AML-193 (cell line): ENCODE measurements at regions not wholly inside any gene's neighbourhood (a gene's known extent, or its start where the extent isn't known, plus 50 kb on each side); places are given as distances from the start of the nearest gene placed in this dataset.
"Not testable (repeated sequence)": the region's sequence is repeated elsewhere in the genome, so short reads cannot be mapped to it uniquely, and the experiment has no call there.

ENCODE experiments used
- DNase-seq, 2 experiments: peaks; one replicate each; lab custom pipeline; 2025; lab: John Stamatoyannopoulos, UW

GRCh38 chrX:37904833-37905232 is 57.5 kb upstream of the DYNLT3 start:
- DNase-seq = no peak

DNA sequence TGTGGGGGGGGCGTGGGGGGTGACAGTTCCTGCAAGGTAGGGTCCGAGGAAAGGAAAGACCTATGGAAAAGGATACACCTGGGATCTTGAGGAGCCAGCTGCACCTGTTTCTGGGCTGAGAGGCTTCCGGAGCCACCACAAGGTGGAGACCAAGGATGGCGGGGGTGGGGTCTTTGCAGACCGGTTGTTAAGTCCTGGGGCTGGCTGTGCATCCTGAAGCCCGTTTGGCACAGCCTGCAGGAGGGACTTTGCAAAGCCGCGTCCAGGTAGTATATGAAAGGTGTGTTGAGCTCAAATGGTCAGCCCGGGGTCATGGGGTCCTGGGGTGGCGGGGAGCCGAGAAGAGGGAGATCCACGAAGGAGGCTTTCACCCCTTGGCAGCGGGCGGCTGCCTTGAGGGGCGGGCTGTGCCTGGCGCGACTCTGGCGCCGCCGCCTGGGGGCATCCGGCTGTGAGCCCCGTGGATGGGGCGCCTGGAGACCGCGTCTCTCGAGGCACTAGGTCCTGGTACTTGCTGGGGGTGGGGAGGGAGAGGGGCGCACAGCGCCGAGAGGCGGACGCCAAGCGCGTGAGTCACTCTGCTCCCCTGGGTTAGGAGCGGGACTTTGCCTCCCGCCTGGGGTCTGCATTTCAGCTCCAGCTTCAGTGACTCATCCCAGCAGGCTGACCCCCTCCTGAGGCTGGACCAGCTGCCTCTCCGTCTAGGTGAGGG is 58.2 kb upstream of the DYNLT3 start:
- no peak for DNase-seq

- no peak for DNase-seq
These were observed 59.0 kb upstream of the DYNLT3 start for GRCh38 chrX:37906357-37906756.

DNA sequence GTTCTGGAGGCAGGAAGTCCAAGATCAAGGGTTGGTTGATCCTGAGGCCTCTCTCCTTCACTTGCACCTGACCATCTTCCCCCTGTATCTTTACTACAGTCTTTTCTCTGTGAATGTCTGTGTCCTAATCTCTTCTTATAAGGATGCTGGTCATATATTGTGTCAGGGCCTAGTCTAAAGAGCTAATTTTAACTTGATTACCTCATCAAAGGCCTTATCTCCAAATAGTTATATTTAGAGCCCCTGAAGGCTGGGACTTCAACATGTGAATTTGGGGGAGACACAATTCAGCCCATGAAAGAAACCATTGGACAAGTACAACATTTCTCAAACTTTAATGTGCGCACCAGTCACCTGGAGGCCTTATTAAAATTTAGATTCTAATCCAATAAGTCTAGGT is 62.8 kb upstream of the DYNLT3 start:
- no peak for DNase-seq

DNA sequence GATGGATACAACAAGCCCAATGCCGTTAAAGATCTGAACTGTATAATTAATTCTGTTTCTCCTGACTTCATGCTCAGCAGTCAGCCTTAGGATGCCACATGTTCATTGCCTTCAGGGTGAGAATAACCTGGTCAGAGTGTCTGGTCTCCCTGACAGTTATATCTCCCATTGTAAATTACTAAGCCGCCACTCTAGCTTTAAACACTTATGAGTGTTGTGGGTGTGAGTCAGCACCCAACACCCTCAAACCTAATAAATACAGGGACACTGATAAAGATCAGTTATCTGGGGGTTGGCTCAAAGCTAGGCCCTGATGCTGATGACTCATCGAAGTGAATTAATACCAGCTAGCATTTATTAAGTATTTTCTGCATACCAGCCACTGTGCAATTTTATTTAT is 64.9 kb upstream of the DYNLT3 start:
- DNase-seq = no peak

GRCh38 chrX:37912777-37913176 is 65.4 kb upstream of the DYNLT3 start:
- no peak for DNase-seq

- DNase-seq = no peak
These were observed 70.8 kb upstream of the DYNLT3 start for GRCh38 chrX:37918168-37918567.

DNA sequence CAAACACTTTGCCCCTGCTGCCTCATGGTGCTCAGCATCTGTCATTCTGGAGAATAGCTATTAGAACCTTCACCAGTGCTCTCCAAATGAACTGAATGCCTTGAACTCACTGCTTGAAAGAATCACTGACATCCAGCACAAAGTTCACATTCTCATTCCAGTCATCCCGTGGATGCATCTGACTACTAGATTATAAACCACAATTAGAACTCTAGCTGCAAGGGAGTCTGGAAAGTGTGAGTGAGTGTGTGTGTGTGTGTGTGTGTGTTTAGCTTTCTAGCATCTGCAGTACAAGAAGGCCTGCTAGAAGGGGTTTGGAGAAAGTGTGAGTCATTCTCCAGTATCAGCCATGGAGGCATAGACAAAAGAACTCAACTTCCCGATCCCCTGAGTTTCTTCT is 71.3 kb upstream of the DYNLT3 start:
- no peak for DNase-seq

DNA sequence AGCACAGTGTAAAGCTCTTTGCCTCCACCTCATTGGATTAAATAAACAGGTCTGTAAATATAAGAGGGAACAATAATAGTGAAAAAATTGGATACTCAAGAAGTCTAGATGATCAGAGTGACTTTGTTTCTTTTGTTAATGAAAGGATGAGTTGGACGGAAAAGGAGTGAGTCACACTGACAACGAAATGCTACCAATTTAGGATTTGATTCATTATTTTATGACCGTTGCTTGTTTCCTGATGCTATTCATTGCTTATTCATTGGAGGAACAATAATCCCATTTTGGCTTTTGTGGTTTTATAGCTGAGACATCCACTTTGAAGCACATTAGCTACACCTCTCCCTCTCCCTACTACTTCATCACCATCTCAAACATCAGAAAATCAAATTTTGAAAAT is 74.4 kb upstream of the DYNLT3 start:
- DNase-seq = no peak

- DNase-seq = no peak
These were observed 75.6 kb upstream of the DYNLT3 start for GRCh38 chrX:37922928-37923327.

DNA sequence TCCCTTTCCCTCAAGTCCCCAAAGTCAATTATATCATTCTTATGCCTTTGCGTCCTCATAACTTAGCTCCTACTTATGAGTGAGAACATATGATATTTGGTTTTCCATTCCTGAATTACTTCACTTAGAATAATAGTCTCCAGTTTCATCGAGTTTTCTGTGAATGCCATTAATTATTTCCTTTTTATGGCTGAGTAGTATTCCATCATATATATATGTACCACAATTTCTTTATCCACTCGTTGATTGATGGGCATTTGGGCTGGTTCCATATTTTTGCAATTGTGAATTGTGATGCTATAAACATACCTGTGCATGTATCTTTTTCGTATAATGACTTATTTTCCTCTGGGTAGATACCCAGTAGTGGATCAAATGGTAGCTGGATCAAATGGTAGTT is 78.4 kb upstream of the DYNLT3 start:
- DNase-seq = not testable (repeated sequence)

- peak; percentile 0 to 18 for DNase-seq
These were observed 79.3 kb upstream of the DYNLT3 start for GRCh38 chrX:37926700-37927099.

- no peak for DNase-seq
These were observed 64.2 kb upstream of the SYTL5 start for GRCh38 chrX:37942170-37942569.

- DNase-seq = no peak
These were observed 62.6 kb upstream of the SYTL5 start for GRCh38 chrX:37943554-37944344.

GRCh38 chrX:37946197-37946596 is 60.2 kb upstream of the SYTL5 start:
- no peak for DNase-seq

DNA sequence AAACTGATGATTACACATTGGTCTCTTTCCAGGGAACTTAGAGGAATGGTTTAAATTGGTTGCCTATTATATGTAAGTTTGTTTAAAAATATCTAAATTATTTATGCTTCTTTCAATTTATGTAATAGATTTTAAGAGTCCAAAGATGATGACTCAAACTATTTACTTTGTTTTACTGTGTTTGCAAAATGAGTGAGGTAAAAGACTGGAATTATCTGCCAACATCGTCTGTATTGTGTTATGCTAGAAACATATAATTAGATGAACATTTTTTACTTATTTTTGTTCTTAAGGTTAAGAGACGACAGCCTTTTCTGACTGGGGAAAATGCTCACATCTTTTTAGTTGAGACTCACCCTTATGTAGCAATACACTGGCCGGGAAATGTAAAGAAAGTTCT is 51.1 kb upstream of the SYTL5 start:
- DNase-seq = no peak

DNA sequence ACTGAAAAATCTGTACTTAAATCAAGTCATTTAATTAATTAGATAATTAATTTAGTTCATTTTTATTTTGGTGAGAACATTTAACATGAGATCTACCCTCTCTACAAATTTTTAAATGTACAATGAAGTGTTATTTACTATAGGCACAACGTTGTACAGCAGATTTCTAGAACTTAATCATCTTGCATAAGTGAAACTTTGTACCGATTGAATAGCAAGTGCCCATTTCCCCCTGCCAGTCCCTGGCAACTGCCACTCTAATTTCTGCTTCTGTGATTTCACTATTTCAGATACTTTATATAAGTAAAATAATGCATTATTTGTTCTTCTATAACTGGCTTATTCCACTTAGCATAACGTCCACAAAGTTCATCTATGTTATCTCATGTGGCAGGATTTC is 50.1 kb upstream of the SYTL5 start:
- DNase-seq = no peak
